Lower leg skin (tissue), 4 donors: ENCODE measurements at regions not wholly inside any gene's neighbourhood (a gene's known extent, or its start where the extent isn't known, plus 50 kb on each side); places are given as distances from the start of the nearest gene placed in this dataset.

Experiments used
- DNase-seq, 2 donors: peaks; one replicate each; pipeline ENCODE4 v3.0.0-alpha.2; 2019; ENCODE audit warnings: low spot score in 2 of 2
- H3K4me3 ChIP-seq: fragments of 200-600 bp; sonication (generic); 2 replicates; pipeline ENCODE4 v1.5.1; 2017; ENCODE audit warnings: mild to moderate bottlenecking, low read depth; ENCODE audit not compliant: poor library complexity, severe bottlenecking
- POLR2A ChIP-seq, 2 donors: fragments of 450-650 bp; IDR thresholded peaks; one replicate each; pipeline ENCODE4 v1.6.1; 2016 to 2017; ENCODE audit warnings: antibody characterized with exemption in 2 of 2, mild to moderate bottlenecking in 1 of 2, moderate library complexity in 1 of 2
- WGBS, 2 donors: methylation state at CpG; one replicate each; pipeline ENCODE4 v1.1.5; 2018; 5-methylcytosine and 5-hydroxymethylcytosine counted together
- intact Hi-C: fragments of 100-400 bp; cut with DNase I; formaldehyde crosslinking; loops from one replicate; pipeline ENCODE4 v1.15.0; 2023; ENCODE audit warnings: low total_unique reads
- TF ChIP-seq, protein P1 (sequence below), 3 donors: fragments of 450-650 bp; IDR thresholded peaks; one replicate each; pipeline ENCODE4 v1.5.1; 2016; ENCODE audit warnings: antibody characterized with exemption in 3 of 3, mild to moderate bottlenecking in 3 of 3, moderate library complexity in 2 of 3

DNA sequence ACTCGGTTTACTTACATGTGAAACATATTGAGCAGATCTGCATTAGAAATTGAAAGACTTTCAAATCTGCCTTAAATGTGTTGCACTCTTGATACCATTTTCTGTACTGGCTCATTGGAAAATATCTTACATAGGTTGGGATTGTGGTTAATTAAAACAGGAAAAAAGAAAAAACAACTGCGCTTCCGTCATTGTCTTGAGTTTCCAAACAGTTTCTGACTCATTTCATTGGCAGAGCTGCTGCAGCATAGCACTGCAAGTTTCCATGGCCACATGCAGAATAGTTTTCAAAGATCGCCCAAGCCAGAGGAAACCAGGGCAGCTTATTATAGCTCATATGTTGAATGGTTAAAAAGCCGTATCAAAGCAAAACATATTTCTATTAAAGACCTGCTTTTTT is 446.6 kb upstream of the BCHE start:
- TF ChIP-seq, protein P1, sequence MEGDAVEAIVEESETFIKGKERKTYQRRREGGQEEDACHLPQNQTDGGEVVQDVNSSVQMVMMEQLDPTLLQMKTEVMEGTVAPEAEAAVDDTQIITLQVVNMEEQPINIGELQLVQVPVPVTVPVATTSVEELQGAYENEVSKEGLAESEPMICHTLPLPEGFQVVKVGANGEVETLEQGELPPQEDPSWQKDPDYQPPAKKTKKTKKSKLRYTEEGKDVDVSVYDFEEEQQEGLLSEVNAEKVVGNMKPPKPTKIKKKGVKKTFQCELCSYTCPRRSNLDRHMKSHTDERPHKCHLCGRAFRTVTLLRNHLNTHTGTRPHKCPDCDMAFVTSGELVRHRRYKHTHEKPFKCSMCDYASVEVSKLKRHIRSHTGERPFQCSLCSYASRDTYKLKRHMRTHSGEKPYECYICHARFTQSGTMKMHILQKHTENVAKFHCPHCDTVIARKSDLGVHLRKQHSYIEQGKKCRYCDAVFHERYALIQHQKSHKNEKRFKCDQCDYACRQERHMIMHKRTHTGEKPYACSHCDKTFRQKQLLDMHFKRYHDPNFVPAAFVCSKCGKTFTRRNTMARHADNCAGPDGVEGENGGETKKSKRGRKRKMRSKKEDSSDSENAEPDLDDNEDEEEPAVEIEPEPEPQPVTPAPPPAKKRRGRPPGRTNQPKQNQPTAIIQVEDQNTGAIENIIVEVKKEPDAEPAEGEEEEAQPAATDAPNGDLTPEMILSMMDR (IDR thresholded peaks at IDR 0.05), result no peak
- TF ChIP-seq POLR2A (IDR thresholded peaks at IDR 0.05), result no peak
- DNase-seq, result no peak
- WGBS, 2 donors, result 19 to 25% methylated on average over 5 of the region's 5 CpGs
- H3K4me3 ChIP-seq, result no peak overlapping the region
- intact Hi-C loops, result no loop called here

DNA sequence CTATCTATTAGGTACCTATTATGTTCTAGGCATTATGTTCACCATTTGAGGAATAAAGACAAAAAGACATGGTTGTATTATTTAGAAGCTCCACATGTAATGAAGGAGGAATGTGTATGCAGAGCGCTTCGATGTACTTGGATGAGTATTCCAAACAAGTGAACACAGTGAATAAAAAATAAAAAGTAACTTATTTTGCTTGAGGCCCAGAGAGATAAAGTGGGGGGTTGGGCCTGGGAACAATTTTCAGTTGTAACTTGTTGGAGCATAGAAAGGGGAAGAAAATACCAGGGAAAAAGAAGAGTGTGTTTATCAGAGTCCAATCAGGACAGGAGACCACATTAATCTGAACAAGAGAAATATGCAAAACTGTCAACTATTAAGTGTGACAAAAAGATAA is 445.7 kb upstream of the BCHE start:
- 48 to 54% methylated on average over 2 of the region's 2 CpGs for WGBS, 2 donors
- intact Hi-C loops, result no loop called here
- no peak overlapping the region for H3K4me3 ChIP-seq
- TF ChIP-seq POLR2A (IDR thresholded peaks at IDR 0.05), result no peak
- TF ChIP-seq, protein P1 (IDR thresholded peaks at IDR 0.05), result no peak
- DNase-seq, result no peak

DNA sequence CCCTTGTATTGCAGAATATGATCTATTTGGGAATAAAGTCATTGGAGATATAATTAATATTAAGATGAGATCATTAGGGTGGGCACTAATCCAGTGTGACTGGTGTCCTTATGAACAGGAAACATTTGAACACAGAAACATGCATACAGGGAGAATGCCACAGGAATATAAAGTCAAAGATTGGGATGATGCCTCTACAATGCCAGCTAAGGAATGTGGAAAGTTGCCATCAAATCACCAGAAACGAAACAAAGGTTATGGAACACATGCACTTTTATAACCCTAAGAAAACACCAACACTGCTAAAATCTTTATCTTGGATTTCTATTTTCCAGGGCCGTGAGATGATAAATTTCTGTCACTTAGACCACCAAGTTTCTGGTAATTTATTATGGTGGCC is 442.4 kb upstream of the BCHE start:
- no peak for DNase-seq
- intact Hi-C loops, result no loop called here
- WGBS, 2 donors, result 62 to 74% methylated on average over 2 of the region's 2 CpGs
- TF ChIP-seq, protein P1 (IDR thresholded peaks at IDR 0.05), result no peak
- TF ChIP-seq POLR2A (IDR thresholded peaks at IDR 0.05), result no peak
- no peak overlapping the region for H3K4me3 ChIP-seq

DNA sequence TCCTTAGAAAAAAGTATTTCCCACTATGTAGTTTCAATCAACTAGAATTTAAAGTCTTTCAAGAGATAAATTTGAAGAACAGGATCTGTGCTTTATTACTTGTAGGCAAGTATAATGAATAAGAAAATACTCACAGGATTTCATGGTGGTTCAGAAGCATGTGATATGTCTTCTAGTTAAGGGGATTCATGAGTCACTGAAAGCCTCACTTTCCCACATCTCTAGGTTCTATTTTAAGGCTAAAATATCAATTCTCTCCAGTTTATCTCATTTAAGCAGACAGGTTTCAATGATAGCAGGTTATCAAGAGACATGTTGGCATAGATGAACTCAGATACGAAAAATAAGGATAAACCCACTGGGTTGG is 437.8 kb upstream of the BCHE start:
- no peak for DNase-seq
- no peak for TF ChIP-seq POLR2A (IDR thresholded peaks at IDR 0.05)
- WGBS, 2 donors, result 79 to 81% methylated on average over 1 of the region's 1 CpG
- intact Hi-C loops, result no loop called here
- no peak overlapping the region for H3K4me3 ChIP-seq

DNA sequence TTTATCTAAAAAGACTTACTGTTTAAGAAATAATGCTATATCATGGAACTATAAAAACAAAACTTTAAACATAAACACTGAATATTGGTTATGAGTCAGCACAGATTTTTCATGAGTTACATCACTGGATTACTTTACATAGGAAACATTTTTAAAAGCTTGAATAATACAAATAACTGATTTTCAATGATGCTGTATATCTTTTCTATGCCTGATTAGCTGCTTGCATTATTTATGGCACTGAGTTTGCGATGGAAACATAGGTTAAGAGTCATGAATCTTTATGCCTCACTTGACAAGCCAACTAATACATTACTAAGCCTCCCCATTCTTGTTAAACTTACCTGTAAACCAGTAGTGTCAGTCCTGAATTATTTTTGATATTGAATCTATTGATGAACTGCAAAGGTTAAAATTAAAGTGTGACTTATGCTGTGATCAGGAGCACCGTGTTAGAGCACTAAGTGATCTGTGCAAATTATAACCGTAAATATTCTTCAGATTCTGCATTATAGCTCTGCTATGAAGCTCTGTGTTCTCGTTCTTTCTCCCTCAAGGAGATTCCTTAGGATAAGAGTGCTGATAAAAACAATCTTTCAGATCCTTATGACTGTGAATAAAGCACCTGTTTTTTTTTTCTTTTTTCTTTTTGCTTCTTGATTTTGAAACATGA is 437.3 kb upstream of the BCHE start:
- intact Hi-C loops, result no loop called here
- no peak overlapping the region for H3K4me3 ChIP-seq
- no peak for DNase-seq
- TF ChIP-seq POLR2A (IDR thresholded peaks at IDR 0.05), result no peak
- TF ChIP-seq, protein P1 (IDR thresholded peaks at IDR 0.05), result no peak
- WGBS, 2 donors, result 46 to 56% methylated on average over 4 of the region's 4 CpGs

DNA sequence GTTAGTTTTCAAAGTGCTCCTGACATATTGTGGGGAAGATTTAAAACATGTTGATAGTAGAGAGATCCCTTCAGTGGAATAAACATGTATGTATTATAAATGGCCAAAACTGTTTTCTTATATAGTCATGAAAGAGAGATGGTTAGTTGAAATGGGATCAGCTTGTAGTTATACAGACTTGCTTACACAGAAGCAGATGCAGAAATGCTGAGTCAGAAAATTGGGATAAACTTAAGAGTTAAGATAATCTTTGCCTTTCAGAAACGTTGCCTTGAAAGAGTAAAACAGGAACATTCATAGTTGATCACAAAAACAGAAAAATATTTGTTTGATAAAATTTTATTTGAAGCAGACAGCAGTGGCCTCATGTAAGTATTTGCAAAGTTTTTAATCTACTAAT is 433.2 kb upstream of the BCHE start:
- DNase-seq, result no peak
- 0 to 9% methylated on average over 1 of the region's 1 CpG for WGBS, 2 donors
- intact Hi-C loops, result no loop called here
- no peak for TF ChIP-seq POLR2A (IDR thresholded peaks at IDR 0.05)
- TF ChIP-seq, protein P1 (IDR thresholded peaks at IDR 0.05), result no peak
- H3K4me3 ChIP-seq, result no peak overlapping the region
